ENCODE measurements at regions not wholly inside any gene's neighbourhood (a gene's known extent, or its start where the extent isn't known, plus 50 kb on each side); places are given as distances from the start of the nearest gene placed in this dataset.
"Not testable (repeated sequence)": the region's sequence is repeated elsewhere in the genome, so short reads cannot be mapped to it uniquely, and the experiment has no call there.

GRCh38 chr12:127127897-127128296, 1139.1 kb upstream of the TMEM132C start:
- no peaks in the 10 kb centered on the region for H3K27me3 ChIP-seq (ENCODE audit: insufficient read depth, poor library complexity, severe bottlenecking)
- no peak for TF ChIP-seq REST (IDR thresholded peaks at IDR 0.05; ENCODE audit: insufficient replicate concordance, low read depth)
- no peak for TF ChIP-seq CTCF (IDR thresholded peaks at IDR 0.05; ENCODE audit: insufficient read depth, low read length)
- TF ChIP-seq POLR2AphosphoS5 (IDR thresholded peaks at IDR 0.05; ENCODE audit: low read depth), result no peak
- no peak for TF ChIP-seq SPI1 (IDR thresholded peaks at IDR 0.05; ENCODE audit: borderline replicate concordance, low read depth)
- TF ChIP-seq GABPA (IDR thresholded peaks at IDR 0.05; ENCODE audit: low read depth), result no peak
- no peak for DNase-seq (ENCODE audit: low read depth in 1 of 2, low spot score in 1 of 2)
- H3K4me3 ChIP-seq (replicated peaks; ENCODE audit: insufficient read depth, low read length), result no peak overlapping the region
- no peak overlapping the region for H3K27ac ChIP-seq (replicated peaks)

- no peak overlapping the region for H3K4me3 ChIP-seq (replicated peaks; ENCODE audit: insufficient read depth, low read length)
- DNase-seq (ENCODE audit: low read depth in 1 of 2, low spot score in 1 of 2), result no peak
- no peak for TF ChIP-seq GABPA (IDR thresholded peaks at IDR 0.05; ENCODE audit: low read depth)
- no peak for TF ChIP-seq REST (IDR thresholded peaks at IDR 0.05; ENCODE audit: insufficient replicate concordance, low read depth)
- TF ChIP-seq SPI1 (IDR thresholded peaks at IDR 0.05; ENCODE audit: borderline replicate concordance, low read depth), result no peak
- no peak for TF ChIP-seq POLR2AphosphoS5 (IDR thresholded peaks at IDR 0.05; ENCODE audit: low read depth)
- TF ChIP-seq CTCF (IDR thresholded peaks at IDR 0.05; ENCODE audit: insufficient read depth, low read length), result no peak
- no peaks in the 10 kb centered on the region for H3K27me3 ChIP-seq (ENCODE audit: insufficient read depth, poor library complexity, severe bottlenecking)
- no peak overlapping the region for H3K27ac ChIP-seq (replicated peaks)
Observed at GRCh38 chr12:127130506-127131124, 1136.4 kb upstream of the TMEM132C start.

- Histone ChIP-seq H3K27ac (replicated peaks) (no peak overlapping the region), H3K27me3 (ENCODE audit: insufficient read depth, poor library complexity, severe bottlenecking) (no peaks in the 10 kb centered on the region), H3K4me3 (replicated peaks; ENCODE audit: insufficient read depth, low read length) (no peak overlapping the region)
- DNase-seq (ENCODE audit: low read depth in 1 of 2, low spot score in 1 of 2), result no peak
- TF ChIP-seq CTCF (IDR thresholded peaks at IDR 0.05; ENCODE audit: insufficient read depth, low read length) (no peak), GABPA (IDR thresholded peaks at IDR 0.05; ENCODE audit: low read depth) (no peak), SPI1 (IDR thresholded peaks at IDR 0.05; ENCODE audit: borderline replicate concordance, low read depth) (no peak), REST (IDR thresholded peaks at IDR 0.05; ENCODE audit: insufficient replicate concordance, low read depth) (no peak), POLR2AphosphoS5 (IDR thresholded peaks at IDR 0.05; ENCODE audit: low read depth) (no peak)
Observed at GRCh38 chr12:127133675-127134335, 1133.2 kb upstream of the TMEM132C start.

GRCh38 chr12:127140864-127141484, 1126.0 kb upstream of the TMEM132C start:
- H3K27me3 ChIP-seq (ENCODE audit: insufficient read depth, poor library complexity, severe bottlenecking); H3K27ac ChIP-seq (replicated peaks); DNase-seq (ENCODE audit: low read depth in 1 of 2, low spot score in 1 of 2); H3K4me3 ChIP-seq (replicated peaks; ENCODE audit: insufficient read depth, low read length): not testable (repeated sequence)

Data from HL-60 (cell line).